GM18858 (cell line): ENCODE measurements at regions not wholly inside any gene's neighbourhood (a gene's known extent, or its start where the extent isn't known, plus 50 kb on each side); places are given as distances from the start of the nearest gene placed in this dataset.

Experiments
- ATAC-seq: cut with Tn5 transposase; IDR thresholded peaks from one replicate; pipeline ENCODE4 v1.9.1; 2021; ENCODE audit not compliant: unreplicated experiment

- no peak for ATAC-seq
Observed at GRCh38 chr5:175056831-175057230, 332.4 kb downstream of the MSX2 start.

GRCh38 chr5:175054243-175054642, 329.9 kb downstream of the MSX2 start:
- no peak for ATAC-seq

- ATAC-seq, result no peak
Observed at GRCh38 chr5:175052351-175052750, 328.0 kb downstream of the MSX2 start.

- ATAC-seq, result no peak
Observed at GRCh38 chr5:175047048-175047447, 322.7 kb downstream of the MSX2 start.

GRCh38 chr5:175045820-175046219, 321.4 kb downstream of the MSX2 start:
- no peak for ATAC-seq

- no peak for ATAC-seq
Observed at GRCh38 chr5:175037820-175038219, 313.4 kb downstream of the MSX2 start.

- no peak for ATAC-seq
Observed at GRCh38 chr5:175035882-175036533, 311.6 kb downstream of the MSX2 start.

- no peak for ATAC-seq
Observed at GRCh38 chr5:175034924-175035323, 310.5 kb downstream of the MSX2 start.

GRCh38 chr5:175032741-175033151, 308.4 kb downstream of the MSX2 start:
- no peak for ATAC-seq

GRCh38 chr5:175032013-175032412, 307.6 kb downstream of the MSX2 start:
- ATAC-seq, result no peak

- no peak for ATAC-seq
Observed at GRCh38 chr5:175027390-175027789, 303.0 kb downstream of the MSX2 start.

GRCh38 chr5:175025077-175025476, 300.7 kb downstream of the MSX2 start:
- ATAC-seq, result no peak

GRCh38 chr5:175021841-175022625, 297.7 kb downstream of the MSX2 start:
- ATAC-seq, result no peak

GRCh38 chr5:175021321-175021720, 296.9 kb downstream of the MSX2 start:
- no peak for ATAC-seq

- ATAC-seq, result no peak
Observed at GRCh38 chr5:175015028-175015685, 290.8 kb downstream of the MSX2 start.

GRCh38 chr5:175013251-175013650, 288.9 kb downstream of the MSX2 start:
- no peak for ATAC-seq

- ATAC-seq, result no peak
Observed at GRCh38 chr5:175012267-175012666, 287.9 kb downstream of the MSX2 start.

GRCh38 chr5:175003531-175003930, 279.1 kb downstream of the MSX2 start:
- no peak for ATAC-seq

- ATAC-seq, result no peak
Observed at GRCh38 chr5:175001876-175002645, 277.7 kb downstream of the MSX2 start.

GRCh38 chr5:175001311-175001710, 276.9 kb downstream of the MSX2 start:
- ATAC-seq, result no peak

GRCh38 chr5:174999581-174999980, 275.2 kb downstream of the MSX2 start:
- ATAC-seq, result no peak
